MCF 10A (cell line): ENCODE measurements at regions not wholly inside any gene's neighbourhood (a gene's known extent, or its start where the extent isn't known, plus 50 kb on each side); places are given as distances from the start of the nearest gene placed in this dataset.

Experiments
- BruUV-seq: library from RNA; stranded (reverse); fragments of 400-500 nt; replicated peaks from 2 replicates; lab custom pipeline; 2021; lab: Mats Ljungman, UMichigan
- CTCF ChIA-PET: fragments of 300-600 bp; sonication (Branson Sonifier 250); formaldehyde crosslinking; extraction: SDS; loops from one replicate; lab custom pipeline; 2021; ENCODE audit warnings: antibody characterized with exemption, inconsistent platforms; lab: Yijun Ruan, JAX
- POLR2A ChIA-PET: fragments of 300-600, 350-650 bp; sonication (Branson Sonifier 250); formaldehyde crosslinking; extraction: SDS; loops from one replicate; lab custom pipeline; 2020; ENCODE audit warnings: antibody characterized with exemption, inconsistent platforms; lab: Yijun Ruan, JAX
- DNase-seq: peaks from one replicate; pipeline ENCODE4 v3.0.0-alpha.2; 2018; ENCODE audit not compliant: unreplicated experiment
- H3K27ac Mint-ChIP-seq: one replicate; pipeline ENCODE4 v1.8.0; 2022; ENCODE audit warnings: mild to moderate bottlenecking, low read depth, mixed read lengths; ENCODE audit not compliant: unreplicated experiment
- H3K27me3 Mint-ChIP-seq: one replicate; pipeline ENCODE4 v1.8.0; 2022; ENCODE audit warnings: mixed read lengths; ENCODE audit not compliant: insufficient read depth, unreplicated experiment
- H3K36me3 Mint-ChIP-seq: one replicate; pipeline ENCODE4 v1.8.0; 2022; ENCODE audit warnings: mild to moderate bottlenecking, moderate library complexity, mixed read lengths; ENCODE audit not compliant: insufficient read depth, unreplicated experiment
- H3K4me1 Mint-ChIP-seq: one replicate; pipeline ENCODE4 v1.8.0; 2022; ENCODE audit warnings: mixed read lengths; ENCODE audit not compliant: insufficient read depth, unreplicated experiment
- H3K4me3 Mint-ChIP-seq: one replicate; pipeline ENCODE4 v1.8.0; 2022; ENCODE audit warnings: mild to moderate bottlenecking, moderate library complexity, mixed read lengths; ENCODE audit not compliant: unreplicated experiment
- H3K9me3 Mint-ChIP-seq: one replicate; pipeline ENCODE4 v1.8.0; 2022; ENCODE audit warnings: mixed read lengths; ENCODE audit not compliant: unreplicated experiment
- intact Hi-C: fragments of 100-400 bp; cut with micrococcal nuclease; formaldehyde crosslinking; loops from 2 replicates; pipeline ENCODE4 v1.14.1; 2022
- TF ChIP-seq, protein P1 (sequence below): fragments of 200-600 bp; IDR thresholded peaks from one replicate; pipeline ENCODE4 v1.8.0; 2022; ENCODE audit warnings: antibody characterized with exemption, mild to moderate bottlenecking; ENCODE audit not compliant: unreplicated experiment

- CTCF ChIA-PET: interaction anchor here (1.1 kb wide), 1 partner anchor 217 kb away, joined by 3 read pairs; no protein-coding TSS in a partner anchor
- TF ChIP-seq, protein P1, sequence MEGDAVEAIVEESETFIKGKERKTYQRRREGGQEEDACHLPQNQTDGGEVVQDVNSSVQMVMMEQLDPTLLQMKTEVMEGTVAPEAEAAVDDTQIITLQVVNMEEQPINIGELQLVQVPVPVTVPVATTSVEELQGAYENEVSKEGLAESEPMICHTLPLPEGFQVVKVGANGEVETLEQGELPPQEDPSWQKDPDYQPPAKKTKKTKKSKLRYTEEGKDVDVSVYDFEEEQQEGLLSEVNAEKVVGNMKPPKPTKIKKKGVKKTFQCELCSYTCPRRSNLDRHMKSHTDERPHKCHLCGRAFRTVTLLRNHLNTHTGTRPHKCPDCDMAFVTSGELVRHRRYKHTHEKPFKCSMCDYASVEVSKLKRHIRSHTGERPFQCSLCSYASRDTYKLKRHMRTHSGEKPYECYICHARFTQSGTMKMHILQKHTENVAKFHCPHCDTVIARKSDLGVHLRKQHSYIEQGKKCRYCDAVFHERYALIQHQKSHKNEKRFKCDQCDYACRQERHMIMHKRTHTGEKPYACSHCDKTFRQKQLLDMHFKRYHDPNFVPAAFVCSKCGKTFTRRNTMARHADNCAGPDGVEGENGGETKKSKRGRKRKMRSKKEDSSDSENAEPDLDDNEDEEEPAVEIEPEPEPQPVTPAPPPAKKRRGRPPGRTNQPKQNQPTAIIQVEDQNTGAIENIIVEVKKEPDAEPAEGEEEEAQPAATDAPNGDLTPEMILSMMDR: no peak
- Mint-ChIP-seq H3K9me3 (no peaks in the 10 kb centered on the region), H3K36me3 (no peaks in the 10 kb centered on the region), H3K27ac (no peak overlapping the region), H3K27me3 (no peaks in the 10 kb centered on the region), H3K4me1 (peaks cover 21% of the 10 kb centered on the region), H3K4me3 (no peak overlapping the region)
- intact Hi-C loops: no loop called here
- no TSS peak for BruUV-seq
- POLR2A ChIA-PET: no interaction called here
- DNase-seq: no peak
Measured at GRCh38 chr15:96561593-96561992, 231.1 kb downstream of the NR2F2 start.

- no TSS peak for BruUV-seq
- Mint-ChIP-seq H3K9me3 (no peaks in the 10 kb centered on the region), H3K27ac (no peak overlapping the region), H3K4me3 (no peak overlapping the region), H3K36me3 (no peaks in the 10 kb centered on the region), H3K27me3 (no peaks in the 10 kb centered on the region), H3K4me1 (peaks cover 21% of the 10 kb centered on the region)
- ChIA-PET CTCF (interaction anchor here (0.7 kb wide), 1 partner anchor 194 kb away, joined by 4 read pairs; no protein-coding TSS in a partner anchor), POLR2A (interaction anchor here (0.7 to 1.8 kb wide), 4 partner anchors 11 to 271 kb away, joined by 3 to 6 read pairs (median 4); no protein-coding TSS in a partner anchor)
- TF ChIP-seq, protein P1: no peak
- intact Hi-C loops: no loop called here
- peak; percentile 57 for DNase-seq
Measured at GRCh38 chr15:96564546-96564945, 234.0 kb downstream of the NR2F2 start.

DNA sequence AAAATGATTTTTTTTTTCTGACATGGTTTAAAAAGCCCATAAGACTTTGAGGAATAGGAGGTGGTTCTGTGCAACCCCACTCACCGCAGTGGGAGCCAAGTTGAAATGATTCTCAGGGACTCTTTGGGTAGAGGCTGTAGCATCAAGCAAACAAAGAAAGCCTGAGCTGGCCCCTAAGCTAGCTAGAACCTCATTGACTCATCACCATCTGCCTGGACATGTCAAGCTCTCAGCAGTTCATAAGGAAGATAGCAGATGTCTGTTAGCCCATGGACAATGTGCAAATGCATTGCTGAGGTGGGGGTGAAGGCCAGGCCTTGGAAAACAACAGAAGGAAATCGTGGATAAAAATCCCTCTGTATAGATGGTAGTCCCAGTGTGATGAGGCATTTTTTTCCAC lies 234.8 kb downstream of the NR2F2 start:
- no peaks in the 10 kb centered on the region for H3K27me3 Mint-ChIP-seq
- ChIA-PET POLR2A (interaction anchor here (0.7 to 1.8 kb wide), 4 partner anchors 12 to 272 kb away, joined by 3 to 6 read pairs (median 4); no protein-coding TSS in a partner anchor), CTCF (interaction anchor here (0.7 kb wide), 1 partner anchor 194 kb away, joined by 4 read pairs; no protein-coding TSS in a partner anchor)
- H3K36me3 Mint-ChIP-seq: no peaks in the 10 kb centered on the region
- TF ChIP-seq, protein P1: no peak
- DNase-seq: peak; percentile 58
- intact Hi-C loops: no loop called here
- peak overlapping the region; percentile 10 for H3K27ac Mint-ChIP-seq
- no peaks in the 10 kb centered on the region for H3K9me3 Mint-ChIP-seq
- no peak overlapping the region for H3K4me3 Mint-ChIP-seq
- no TSS peak for BruUV-seq
- H3K4me1 Mint-ChIP-seq: peaks cover 18% of the 10 kb centered on the region

GRCh38 chr15:96574782-96575181 lies 244.3 kb downstream of the NR2F2 start:
- Mint-ChIP-seq H3K27me3 (no peaks in the 10 kb centered on the region), H3K36me3 (no peaks in the 10 kb centered on the region), H3K27ac (no peak overlapping the region), H3K9me3 (no peaks in the 10 kb centered on the region), H3K4me3 (no peak overlapping the region), H3K4me1 (no peaks in the 10 kb centered on the region)
- POLR2A ChIA-PET: no interaction called here
- BruUV-seq: no TSS peak
- TF ChIP-seq, protein P1: no peak
- no peak for DNase-seq
- CTCF ChIA-PET: interaction anchor here (0.6 to 1.2 kb wide), 4 partner anchors 10 to 1150 kb away, joined by 3 to 4 read pairs (median 3); no protein-coding TSS in a partner anchor
- intact Hi-C loops: no loop called here
